K562 (cell line): ENCODE measurements at regions not wholly inside any gene's neighbourhood (a gene's known extent, or its start where the extent isn't known, plus 50 kb on each side); places are given as distances from the start of the nearest gene placed in this dataset.

Source experiments
- ATAC-seq: fragments of 200-7000 bp; cut with Tn5 transposase; 3 replicates; pipeline ENCODE4 v1.9.1; 2020; ENCODE audit warnings: moderate library complexity
- BruUV-seq: library from RNA; stranded (reverse); fragments of 400-500 nt; replicated peaks from 2 replicates; lab custom pipeline; 2021; lab: Mats Ljungman, UMichigan
- CTCF ChIA-PET: fragments of 300-600 bp; formaldehyde crosslinking; extraction: SDS; loops from one replicate; lab custom pipeline; 2021; ENCODE audit warnings: low intra/inter-chr PET ratio; lab: Yijun Ruan, JAX
- POLR2A ChIA-PET: fragments of 300-600, 350-650 bp; sonication (Branson Sonifier 250); formaldehyde crosslinking; extraction: SDS; loops from one replicate; lab custom pipeline; 2021; ENCODE audit warnings: antibody characterized with exemption, inconsistent platforms; lab: Yijun Ruan, JAX
- DNase-seq, 4 experiments: peaks; one replicate each; pipeline versions ENCODE4 v3.0.0 to v3.0.0-alpha.2; 2011 to 2018; ENCODE audit warnings: low spot score in 3 of 4, mixed read lengths in 3 of 4; ENCODE audit errors: extremely low read depth in 1 of 4
- FAIRE-seq: peaks from 2 replicates; lab custom pipeline; 2011; peaks lifted over from hg19 to GRCh38; lab: Jason Lieb, UNC
- H2AFZ ChIP-seq: 2 replicates; pipeline ENCODE4 v1.6.0; 2011; ENCODE audit warnings: low read depth, low read length, control low read depth, inconsistent platforms
- H3K27ac ChIP-seq: fragments of 200-600 bp; 3 replicates; pipeline ENCODE4 v1.8.0; 2011; ENCODE audit warnings: low read depth, mild to moderate bottlenecking, control low read depth, inconsistent platforms, low read length, moderate library complexity, mixed read lengths; ENCODE audit errors: extremely low read depth
- H3K27me3 ChIP-seq, 2 experiments: fragments of 300-600 bp in 1 of 2; 2 replicates in 1 of 2; 3 replicates in 1 of 2; pipeline versions ENCODE4 v1.6.0 to v1.8.0; 2011; ENCODE audit warnings: inconsistent platforms in 2 of 2, low read length in 2 of 2, mild to moderate bottlenecking in 1 of 2, mixed read lengths in 1 of 2, moderate library complexity in 1 of 2; ENCODE audit not compliant: control insufficient read depth in 2 of 2, insufficient read depth in 2 of 2
- H3K36me3 ChIP-seq: fragments of 300-600 bp; 3 replicates; pipeline ENCODE4 v1.8.0; 2011; ENCODE audit warnings: mild to moderate bottlenecking, low read length, inconsistent platforms; ENCODE audit not compliant: control insufficient read depth, insufficient read depth
- H3K4me1 ChIP-seq, 2 experiments: fragments of 200-600 bp in 1 of 2; replicated peaks in 1 of 2; 2 replicates in 1 of 2; 3 replicates in 1 of 2; pipeline versions ENCODE4 v1.5.1 to v1.8.0; 2011; ENCODE audit warnings: inconsistent platforms in 2 of 2, low read length in 2 of 2, mild to moderate bottlenecking in 1 of 2, mixed read lengths in 1 of 2, moderate library complexity in 1 of 2; ENCODE audit not compliant: control insufficient read depth in 2 of 2, insufficient read depth in 2 of 2
- H3K4me2 ChIP-seq: 2 replicates; pipeline ENCODE4 v1.6.1; 2011; ENCODE audit warnings: low read length, control low read depth, inconsistent platforms, mixed read lengths; ENCODE audit not compliant: insufficient read depth
- H3K4me3 ChIP-seq: fragments of 200-600 bp; sonication (generic), shearing (Covaris generic); 2 replicates; pipeline ENCODE4 v1.5.1; 2016; ENCODE audit warnings: control low read depth, inconsistent platforms
- H3K79me2 ChIP-seq: fragments of 200-600 bp; 3 replicates; pipeline ENCODE4 v1.8.0; 2011; ENCODE audit warnings: low read length, inconsistent platforms; ENCODE audit not compliant: control insufficient read depth, insufficient read depth
- H3K9ac ChIP-seq, 2 experiments: 2 replicates each; pipeline versions ENCODE4 v1.6.0 to v1.6.1; 2011; ENCODE audit warnings: low read depth in 2 of 2, low read length in 2 of 2, control low read depth in 1 of 2, inconsistent platforms in 1 of 2, mild to moderate bottlenecking in 1 of 2, mixed read lengths in 1 of 2; ENCODE audit not compliant: insufficient read depth in 1 of 2
- H3K9me1 ChIP-seq: one replicate; pipeline ENCODE4 v1.6.0; 2011; ENCODE audit warnings: inconsistent platforms, mild to moderate bottlenecking, low read length, moderate library complexity; ENCODE audit not compliant: control insufficient read depth, insufficient read depth
- H3K9me3 ChIP-seq: replicated peaks from 2 replicates; pipeline ENCODE4 v1.5.1; 2011; ENCODE audit warnings: low read depth, low read length, inconsistent platforms; ENCODE audit not compliant: control insufficient read depth, insufficient read depth
- H4K20me1 ChIP-seq: replicated peaks from 2 replicates; pipeline ENCODE4 v1.6.1; 2011; ENCODE audit warnings: low read length, inconsistent platforms, mixed read lengths; ENCODE audit not compliant: control insufficient read depth, insufficient read depth
- ARID3A ChIP-seq: IDR thresholded peaks from 2 replicates; pipeline ENCODE4 v1.6.1; 2012; ENCODE audit warnings: low read depth, low read length, improper control_type of control experiment, borderline replicate concordance
- CREBBP ChIP-seq: IDR thresholded peaks from one replicate; pipeline ENCODE4 v1.6.1; 2012; ENCODE audit warnings: low read depth, mild to moderate bottlenecking, control low read depth, inconsistent platforms, low read length
- DIDO1 ChIP-seq: fragments of 450-650 bp; IDR thresholded peaks from 2 replicates; pipeline ENCODE4 v1.6.1; 2016; ENCODE audit warnings: low read depth, missing biosample characterization, missing genetic modification characterization
- ELF1 ChIP-seq: fragments of 200-800 bp; sonication (Bioruptor generic); IDR thresholded peaks from 2 replicates; pipeline ENCODE4 v1.6.1; 2016; ENCODE audit warnings: missing genetic modification characterization, missing compliant biosample characterization
- EP400 ChIP-seq: fragments of 450-650 bp; IDR thresholded peaks from 2 replicates; pipeline ENCODE4 v1.6.1; 2017; ENCODE audit warnings: antibody characterized with exemption, mild to moderate bottlenecking, moderate library complexity
- GATAD2A ChIP-seq: fragments of 450-650 bp; IDR thresholded peaks from 2 replicates; pipeline ENCODE4 v1.6.1; 2017
- GTF3C2 ChIP-seq: IDR thresholded peaks from 3 replicates; pipeline ENCODE4 v1.6.1; 2011; ENCODE audit warnings: borderline replicate concordance, mild to moderate bottlenecking, moderate library complexity; ENCODE audit not compliant: insufficient read length; ENCODE audit errors: extremely low read depth
- IRF2 ChIP-seq: sonication (generic); formaldehyde crosslinking; IDR thresholded peaks from 2 replicates; pipeline ENCODE4 v1.8.1; 2022; ENCODE audit warnings: mild to moderate bottlenecking, missing genetic modification reagents
- MAFK ChIP-seq: IDR thresholded peaks from 2 replicates; pipeline ENCODE4 v1.6.1; 2011; ENCODE audit warnings: low read length, improper control_type of control experiment
- SAFB ChIP-seq: fragments of 200-400 bp; formaldehyde crosslinking; IDR thresholded peaks from 2 replicates; pipeline ENCODE4 v1.6.1; 2017; ENCODE audit warnings: low read depth, low read length, borderline replicate concordance
- SMARCA5 ChIP-seq: fragments of 450-650 bp; IDR thresholded peaks from 2 replicates; pipeline ENCODE4 v1.6.1; 2016
- ZNF551 ChIP-seq: fragments of 250-450 bp; sonication (Bioruptor Pico); IDR thresholded peaks from 2 replicates; pipeline ENCODE4 v1.5.0; 2021; ENCODE audit warnings: mild to moderate bottlenecking, moderate library complexity
- WGBS: fragments of 100-300 bp; shearing (Covaris generic); methylation state at CpG from one replicate; pipeline ENCODE4 v1.1.6; 2016; ENCODE audit warnings: low coverage, mixed read lengths; ENCODE audit not compliant: insufficient coverage; ENCODE audit errors: missing lambda C conversion rate; 5-methylcytosine and 5-hydroxymethylcytosine counted together
- in situ Hi-C: fragments of 300-500 bp; cut with MboI; formaldehyde crosslinking; loops from 4 replicates; pipeline ENCODE4 v1.15.0; 2018; ENCODE audit warnings: inconsistent platforms, mixed read lengths
- intact Hi-C: fragments of 100-400 bp; cut with micrococcal nuclease; formaldehyde crosslinking; loops from 2 replicates; pipeline ENCODE4 v1.14.2; 2022

- H3K4me2 ChIP-seq = no peak overlapping the region
- no TSS peak for BruUV-seq
- no peaks in the 10 kb centered on the region for H3K27me3 ChIP-seq
- H3K4me3 ChIP-seq = no peak overlapping the region
- no peaks in the 10 kb centered on the region; the same call in 1 of the 2 replicates for H3K9me3 ChIP-seq
- no peaks in the 10 kb centered on the region for H3K4me1 ChIP-seq
- no peaks in the 10 kb centered on the region for H3K36me3 ChIP-seq
- in situ Hi-C loops (no loop called here), intact Hi-C loops (no loop called here)
- no peaks in the 10 kb centered on the region for H3K9me1 ChIP-seq
- ChIA-PET CTCF (no interaction called here), POLR2A (no interaction called here)
- FAIRE-seq = no peak
- DNase-seq = no peak
- H3K9ac ChIP-seq = no peak overlapping the region
- no peak overlapping the region for H2AFZ ChIP-seq
- no peaks in the 10 kb centered on the region for H4K20me1 ChIP-seq
- H3K27ac ChIP-seq = no peak overlapping the region
- H3K79me2 ChIP-seq = no peaks in the 10 kb centered on the region
- no peak for ATAC-seq
- TF ChIP-seq ZNF551 (CRISPR knock-in tag) = no peak
Measured at GRCh38 chr1:79979346-79979745, 972.8 kb upstream of the ADGRL4 start.

GRCh38 chr1:79976287-79976686 lies 969.8 kb upstream of the ADGRL4 start:
- no peak overlapping the region for H3K9ac ChIP-seq
- H3K9me1 ChIP-seq = no peaks in the 10 kb centered on the region
- FAIRE-seq (no peak), DNase-seq (no peak), ATAC-seq (no peak)
- intact Hi-C loops (no loop called here), in situ Hi-C loops (no loop called here)
- H3K27ac ChIP-seq = no peak overlapping the region
- CTCF ChIA-PET = no interaction called here
- no TSS peak for BruUV-seq
- WGBS = 0% methylated on average over 3 of the region's 3 CpGs
- H4K20me1 ChIP-seq = no peaks in the 10 kb centered on the region
- no peaks in the 10 kb centered on the region for H3K4me1 ChIP-seq
- no peak overlapping the region for H3K4me3 ChIP-seq
- no peak overlapping the region for H2AFZ ChIP-seq
- no peaks in the 10 kb centered on the region for H3K36me3 ChIP-seq
- H3K79me2 ChIP-seq = no peaks in the 10 kb centered on the region
- no peaks in the 10 kb centered on the region for H3K9me3 ChIP-seq
- POLR2A ChIA-PET = no interaction called here
- no peaks in the 10 kb centered on the region for H3K27me3 ChIP-seq
- no peak overlapping the region for H3K4me2 ChIP-seq
- TF ChIP-seq DIDO1 (tag) (no peak), GTF3C2 (no peak), ARID3A (no peak), IRF2 (CRISPR knock-in tag) (no peak), SAFB (no peak), CREBBP (no peak), MAFK (no peak), SMARCA5 (no peak), EP400 (no peak), GATAD2A (no peak), ELF1 (tag) (no peak)
